Adrenal gland (tissue), 9 donors: ENCODE measurements at regions not wholly inside any gene's neighbourhood (a gene's known extent, or its start where the extent isn't known, plus 50 kb on each side); places are given as distances from the start of the nearest gene placed in this dataset.
A peak's percentile ranks its signal among the peaks of the same experiment; 100 is the strongest.

ENCODE experiments used
- DNase-seq, 7 donors: peaks; one replicate each; pipeline ENCODE4 v3.0.0-alpha.2; 2019 to 2020
- H3K27ac ChIP-seq, 5 donors: fragments of 200-600 bp; sonication (generic) in 4 of 5; 1 replicate in 3 of 5; 2 replicates in 2 of 5; pipeline versions ENCODE4 v1.5.1 to v1.8.0; 2016 to 2020; ENCODE audit warnings: mild to moderate bottlenecking in 1 of 5
- H3K27me3 ChIP-seq: fragments of 200-600 bp; 2 replicates; pipeline ENCODE4 v1.8.0; 2021
- H3K36me3 ChIP-seq, 2 donors: fragments of 200-600 bp; replicated peaks in 1 of 2; 1 replicate in 1 of 2; 2 replicates in 1 of 2; pipeline versions ENCODE4 v1.5.1 to v1.8.0; 2018 to 2022
- H3K4me1 ChIP-seq, 2 donors: fragments of 200-600 bp; replicated peaks in 1 of 2; 1 replicate in 1 of 2; 2 replicates in 1 of 2; pipeline versions ENCODE4 v1.5.1 to v1.8.0; 2018 to 2021
- H3K4me3 ChIP-seq, 4 donors: fragments of 200-600 bp; sonication (generic) in 3 of 4; one replicate each; pipeline ENCODE4 v1.5.1; 2016 to 2018
- H3K9me3 ChIP-seq, 3 donors: fragments of 200-600 bp; sonication (generic) in 1 of 3; replicated peaks in 1 of 3; 1 replicate in 2 of 3; 2 replicates in 1 of 3; pipeline versions ENCODE4 v1.5.1 to v1.8.0; 2016 to 2021
- CTCF ChIP-seq, 6 experiments: fragments of 450-650 bp in 4 of 6; fragments of 200-600 bp in 2 of 6; sonication (generic) in 1 of 6; IDR thresholded peaks; 1 replicate in 5 of 6; 2 replicates in 1 of 6; pipeline versions ENCODE4 v1.5.1 to v1.8.0; 2016 to 2021; ENCODE audit warnings: antibody characterized with exemption in 6 of 6, mild to moderate bottlenecking in 2 of 6, moderate library complexity in 1 of 6
- POLR2A ChIP-seq, 2 donors: fragments of 450-650 bp; IDR thresholded peaks; one replicate each; pipeline ENCODE4 v1.6.1; 2017; ENCODE audit warnings: antibody characterized with exemption in 2 of 2, mild to moderate bottlenecking in 2 of 2, moderate library complexity in 1 of 2
- WGBS, 4 donors: extraction: QIAGEN DNeasy Blood & Tissue Kit in 2 of 4; methylation state at CpG; one replicate each; pipeline versions ENCODE4 v1.1.5 to v1.1.7; 2013 to 2017; 5-methylcytosine and 5-hydroxymethylcytosine counted together
- intact Hi-C, 2 donors: fragments of 100-400 bp; cut with DNase I; formaldehyde crosslinking; loops; one replicate each; pipeline versions ENCODE4 v1.14.1 to v1.15.0; 2022 to 2023
- donor health status: healthy with polysubstance abuse.
- donor health status: Bipolar disorder and iron deficiency.
- donor health status: DM: yes; HTN: yes; CAD: no.
- donor health status: DM: no; HTN: no; CAD: no.
- donor health status: DM: no; HTN: no; CAD: no.

GRCh38 chr3:148075771-148076716 is 621.7 kb upstream of the AGTR1 start:
- no peaks in the 10 kb centered on the region for H3K4me1 ChIP-seq
- no peak overlapping the region for H3K4me3 ChIP-seq
- DNase-seq = peak; percentile 12 to 50 (median 23)
- H3K27me3 ChIP-seq = no peaks in the 10 kb centered on the region
- no peak overlapping the region for H3K27ac ChIP-seq
- TF ChIP-seq POLR2A (IDR thresholded peaks at IDR 0.05) = no peak
- TF ChIP-seq CTCF (IDR thresholded peaks at IDR 0.05) = peak; percentile 40 to 67 (median 50)
- H3K9me3 ChIP-seq = peaks cover 0 to 8% (median 0%) of the 10 kb centered on the region in 3 donors
- WGBS, 4 donors = 26 to 42% (median 32%) methylated on average over 5 of the region's 5 CpGs
- intact Hi-C loops = no loop called here
- H3K36me3 ChIP-seq = no peaks in the 10 kb centered on the region

GRCh38 chr3:148077318-148077923 is 620.3 kb upstream of the AGTR1 start:
- TF ChIP-seq CTCF (IDR thresholded peaks at IDR 0.05) = peak; percentile 26 to 56 (median 32)
- no peak for TF ChIP-seq POLR2A (IDR thresholded peaks at IDR 0.05)
- WGBS, 4 donors = 8 to 17% (median 10%) methylated on average over 1 of the region's 1 CpG

GRCh38 chr3:148077965-148078364 is 619.7 kb upstream of the AGTR1 start:
- Histone ChIP-seq H3K4me3 (no peak overlapping the region), H3K36me3 (no peaks in the 10 kb centered on the region), H3K27ac (no peak overlapping the region), H3K9me3 (no peaks in the 10 kb centered on the region), H3K27me3 (no peaks in the 10 kb centered on the region), H3K4me1 (no peaks in the 10 kb centered on the region)
- no peak for DNase-seq
- intact Hi-C loops = no loop called here
- TF ChIP-seq POLR2A (IDR thresholded peaks at IDR 0.05) = no peak
- WGBS, 4 donors = 52 to 75% (median 57%) methylated on average over 2 of the region's 2 CpGs

More at GRCh38 chr3:148077318-148077923, 620.3 kb upstream of the AGTR1 start:
- H3K36me3 ChIP-seq = no peaks in the 10 kb centered on the region
- peaks cover 0 to 4% (median 0%) of the 10 kb centered on the region in 3 donors for H3K9me3 ChIP-seq
- DNase-seq = no peak
- H3K27me3 ChIP-seq = no peaks in the 10 kb centered on the region
- H3K4me3 ChIP-seq = no peak overlapping the region
- H3K4me1 ChIP-seq = no peaks in the 10 kb centered on the region
- H3K27ac ChIP-seq = no peak overlapping the region
- intact Hi-C loops = no loop called here

GRCh38 chr3:148078658-148079057 is 619.0 kb upstream of the AGTR1 start:
- intact Hi-C loops = no loop called here
- H3K36me3 ChIP-seq = no peaks in the 10 kb centered on the region
- DNase-seq = no peak
- H3K4me1 ChIP-seq = no peaks in the 10 kb centered on the region
- H3K27me3 ChIP-seq = no peaks in the 10 kb centered on the region
- H3K27ac ChIP-seq = no peak overlapping the region
- H3K9me3 ChIP-seq = no peaks in the 10 kb centered on the region
- H3K4me3 ChIP-seq = no peak overlapping the region
- TF ChIP-seq CTCF (IDR thresholded peaks at IDR 0.05) = no peak
